GM23338 (cell line): ENCODE measurements at regions not wholly inside any gene's neighbourhood (a gene's known extent, or its start where the extent isn't known, plus 50 kb on each side); places are given as distances from the start of the nearest gene placed in this dataset.

ENCODE experiments used
- ATAC-seq: fragments of 200-7000 bp; cut with Tn5 transposase; 3 replicates; pipeline ENCODE4 v1.9.1; 2020
- DNase-seq: peaks from one replicate; pipeline ENCODE4 v3.0.0-alpha.2; 2015; ENCODE audit warnings: low spot score
- H2AFZ ChIP-seq: fragments of 200-600 bp; sonication (generic); 2 replicates; pipeline ENCODE4 v1.8.0; 2016; ENCODE audit warnings: antibody characterized with exemption, mild to moderate bottlenecking, moderate library complexity
- H3F3A ChIP-seq: fragments of 200-600 bp; sonication (generic); replicated peaks from 2 replicates; pipeline ENCODE4 v1.8.0; 2017; ENCODE audit warnings: antibody characterized with exemption, mixed run types, low read depth
- H3K27ac ChIP-seq: fragments of 200-600 bp; sonication (generic); 2 replicates; pipeline ENCODE4 v1.6.1; 2016; ENCODE audit warnings: low read depth
- H3K27me3 ChIP-seq: fragments of 200-600 bp; sonication (generic); 2 replicates; pipeline ENCODE4 v1.8.0; 2016; ENCODE audit warnings: mild to moderate bottlenecking, mixed run types, moderate library complexity; ENCODE audit not compliant: insufficient read depth
- H3K36me3 ChIP-seq: fragments of 200-600 bp; sonication (generic); 2 replicates; pipeline ENCODE4 v1.8.0; 2016; ENCODE audit warnings: mild to moderate bottlenecking; ENCODE audit not compliant: insufficient read depth
- H3K4me1 ChIP-seq: fragments of 200-600 bp; sonication (generic); 2 replicates; pipeline ENCODE4 v1.8.0; 2016; ENCODE audit warnings: mild to moderate bottlenecking, moderate library complexity; ENCODE audit not compliant: insufficient read depth
- H3K4me2 ChIP-seq: fragments of 200-600 bp; sonication (generic); 2 replicates; pipeline ENCODE4 v1.7.1; 2017; ENCODE audit warnings: mixed run types
- H3K4me3 ChIP-seq: fragments of 200-600 bp; sonication (generic); 2 replicates; pipeline ENCODE4 v1.6.1; 2016; ENCODE audit warnings: mixed run types
- H3K79me2 ChIP-seq: fragments of 200-600 bp; sonication (generic); replicated peaks from 2 replicates; pipeline ENCODE4 v1.8.0; 2017; ENCODE audit warnings: mild to moderate bottlenecking; ENCODE audit not compliant: insufficient read depth
- H3K9me2 ChIP-seq: fragments of 200-600 bp; sonication (generic); 2 replicates; pipeline ENCODE4 v1.8.0; 2017; ENCODE audit not compliant: insufficient read depth
- H4K20me1 ChIP-seq: fragments of 200-600 bp; sonication (generic); replicated peaks from 2 replicates; pipeline ENCODE4 v1.8.0; 2017; ENCODE audit warnings: mild to moderate bottlenecking; ENCODE audit not compliant: insufficient read depth
- H3K27ac Mint-ChIP-seq: 2 replicates; pipeline ENCODE4 v1.8.0; 2020; ENCODE audit warnings: inconsistent platforms, mild to moderate bottlenecking, moderate library complexity, mixed read lengths
- H3K27me3 Mint-ChIP-seq: 3 replicates; pipeline ENCODE4 v1.8.0; 2022; ENCODE audit warnings: low read depth, mild to moderate bottlenecking, moderate library complexity, mixed read lengths, inconsistent platforms; ENCODE audit not compliant: insufficient read depth, poor library complexity
- H3K36me3 Mint-ChIP-seq: 3 replicates; pipeline ENCODE4 v1.8.0; 2021; ENCODE audit warnings: low read depth, mild to moderate bottlenecking, inconsistent platforms, moderate library complexity, mixed read lengths
- H3K4me1 Mint-ChIP-seq: 3 replicates; pipeline ENCODE4 v1.8.0; 2020; ENCODE audit warnings: mild to moderate bottlenecking, inconsistent platforms, mixed read lengths
- H3K4me3 Mint-ChIP-seq: 3 replicates; pipeline ENCODE4 v1.8.0; 2021; ENCODE audit warnings: moderate library complexity, mild to moderate bottlenecking, inconsistent platforms, mixed read lengths
- H3K9me3 Mint-ChIP-seq: 3 replicates; pipeline ENCODE4 v1.8.0; 2020; ENCODE audit warnings: moderate library complexity, mild to moderate bottlenecking, inconsistent platforms, mixed read lengths
- CREB1 ChIP-seq: fragments of 250-450 bp; sonication (Bioruptor Pico); IDR thresholded peaks from 2 replicates; pipeline ENCODE4 v1.5.0; 2020; ENCODE audit warnings: low read depth, mild to moderate bottlenecking, moderate library complexity
- CTCF ChIP-seq, 2 experiments: fragments of 200-600 bp in 1 of 2; sonication (generic) in 1 of 2; conservative IDR thresholded peaks; 2 replicates each; pipeline versions ENCODE4 v1.5.1 to v1.6.1; 2016 to 2017; ENCODE audit warnings: antibody characterized with exemption in 2 of 2, low read depth in 2 of 2, mild to moderate bottlenecking in 2 of 2, moderate library complexity in 1 of 2
- EZH2 ChIP-seq: fragments of 200-600 bp; sonication (generic); IDR thresholded peaks from one replicate; pipeline ENCODE4 v1.8.0; 2017; ENCODE audit warnings: antibody characterized with exemption, mild to moderate bottlenecking, low read depth; ENCODE audit not compliant: unreplicated experiment
- EZH2phosphoT487 ChIP-seq: fragments of 200-600 bp; sonication (generic); IDR thresholded peaks from one replicate; pipeline ENCODE4 v1.8.1; 2018; ENCODE audit warnings: antibody characterized with exemption; ENCODE audit not compliant: unreplicated experiment
- JUNB ChIP-seq: IDR thresholded peaks from one replicate; pipeline ENCODE4 v1.6.1; 2016; ENCODE audit warnings: antibody characterized with exemption; ENCODE audit not compliant: unreplicated experiment
- NANOG ChIP-seq: IDR thresholded peaks from 2 replicates; pipeline ENCODE4 v1.6.1; 2016; ENCODE audit warnings: antibody characterized with exemption, borderline replicate concordance
- POLR2AphosphoS5 ChIP-seq: IDR thresholded peaks from 2 replicates; pipeline ENCODE4 v1.6.1; 2016; ENCODE audit warnings: antibody characterized with exemption, low read depth
- STAT1 ChIP-seq: IDR thresholded peaks from one replicate; pipeline ENCODE4 v1.6.1; 2016; ENCODE audit warnings: antibody characterized with exemption; ENCODE audit not compliant: unreplicated experiment
- ZNF114 ChIP-seq: fragments of 250-450 bp; sonication (Bioruptor Pico); IDR thresholded peaks from 2 replicates; pipeline ENCODE4 v1.5.0; 2020; ENCODE audit warnings: mild to moderate bottlenecking, moderate library complexity
- ZNF331 ChIP-seq: fragments of 250-450 bp; sonication (Bioruptor Pico); IDR thresholded peaks from 2 replicates; pipeline ENCODE4 v1.5.0; 2020; ENCODE audit warnings: low read depth, mild to moderate bottlenecking, moderate library complexity
- TF ChIP-seq, protein P1 (sequence below): IDR thresholded peaks from 2 replicates; pipeline ENCODE4 v1.6.1; 2016; ENCODE audit warnings: antibody characterized with exemption
- TF ChIP-seq, protein P2 (sequence below): IDR thresholded peaks from one replicate; pipeline ENCODE4 v1.6.1; 2018; ENCODE audit warnings: antibody characterized with exemption; ENCODE audit not compliant: unreplicated experiment

DNA sequence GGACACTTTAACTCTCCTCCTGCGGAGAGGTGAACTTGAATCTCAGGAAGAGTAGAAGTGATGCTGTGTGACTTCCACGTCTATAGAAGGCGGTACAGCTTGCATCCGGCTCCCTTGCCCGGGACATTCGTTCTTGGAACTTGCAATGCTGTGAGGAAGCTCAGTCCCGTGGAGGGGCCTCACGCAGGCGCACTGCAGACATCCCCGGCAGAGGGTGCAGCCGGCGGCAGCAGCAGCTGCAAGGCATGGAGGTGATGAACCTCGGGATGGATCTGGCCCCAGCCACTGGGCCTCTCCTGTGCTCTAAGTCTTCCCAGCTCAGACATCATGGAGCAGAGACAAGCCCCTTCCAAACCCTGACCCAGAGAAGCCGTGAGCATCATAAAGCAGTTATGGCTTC, 61.8 kb upstream of the SOD1 start (continued):
- TF ChIP-seq CTCF (conservative IDR thresholded peaks at IDR 0.05; ENCODE audit: low read depth in 2 of 2) (no peak), JUNB (no peak), EZH2 (no peak), ZNF331 (no peak)

- H3F3A ChIP-seq = no peaks in the 10 kb centered on the region
- no peak for TF ChIP-seq CTCF (conservative IDR thresholded peaks at IDR 0.05; ENCODE audit: low read depth in 2 of 2)
- no peak for TF ChIP-seq NANOG
- TF ChIP-seq, protein P1, sequence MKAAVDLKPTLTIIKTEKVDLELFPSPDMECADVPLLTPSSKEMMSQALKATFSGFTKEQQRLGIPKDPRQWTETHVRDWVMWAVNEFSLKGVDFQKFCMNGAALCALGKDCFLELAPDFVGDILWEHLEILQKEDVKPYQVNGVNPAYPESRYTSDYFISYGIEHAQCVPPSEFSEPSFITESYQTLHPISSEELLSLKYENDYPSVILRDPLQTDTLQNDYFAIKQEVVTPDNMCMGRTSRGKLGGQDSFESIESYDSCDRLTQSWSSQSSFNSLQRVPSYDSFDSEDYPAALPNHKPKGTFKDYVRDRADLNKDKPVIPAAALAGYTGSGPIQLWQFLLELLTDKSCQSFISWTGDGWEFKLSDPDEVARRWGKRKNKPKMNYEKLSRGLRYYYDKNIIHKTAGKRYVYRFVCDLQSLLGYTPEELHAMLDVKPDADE = no peak
- TF ChIP-seq POLR2AphosphoS5 = no peak
- TF ChIP-seq ZNF331 = no peak
- TF ChIP-seq, protein P2, sequence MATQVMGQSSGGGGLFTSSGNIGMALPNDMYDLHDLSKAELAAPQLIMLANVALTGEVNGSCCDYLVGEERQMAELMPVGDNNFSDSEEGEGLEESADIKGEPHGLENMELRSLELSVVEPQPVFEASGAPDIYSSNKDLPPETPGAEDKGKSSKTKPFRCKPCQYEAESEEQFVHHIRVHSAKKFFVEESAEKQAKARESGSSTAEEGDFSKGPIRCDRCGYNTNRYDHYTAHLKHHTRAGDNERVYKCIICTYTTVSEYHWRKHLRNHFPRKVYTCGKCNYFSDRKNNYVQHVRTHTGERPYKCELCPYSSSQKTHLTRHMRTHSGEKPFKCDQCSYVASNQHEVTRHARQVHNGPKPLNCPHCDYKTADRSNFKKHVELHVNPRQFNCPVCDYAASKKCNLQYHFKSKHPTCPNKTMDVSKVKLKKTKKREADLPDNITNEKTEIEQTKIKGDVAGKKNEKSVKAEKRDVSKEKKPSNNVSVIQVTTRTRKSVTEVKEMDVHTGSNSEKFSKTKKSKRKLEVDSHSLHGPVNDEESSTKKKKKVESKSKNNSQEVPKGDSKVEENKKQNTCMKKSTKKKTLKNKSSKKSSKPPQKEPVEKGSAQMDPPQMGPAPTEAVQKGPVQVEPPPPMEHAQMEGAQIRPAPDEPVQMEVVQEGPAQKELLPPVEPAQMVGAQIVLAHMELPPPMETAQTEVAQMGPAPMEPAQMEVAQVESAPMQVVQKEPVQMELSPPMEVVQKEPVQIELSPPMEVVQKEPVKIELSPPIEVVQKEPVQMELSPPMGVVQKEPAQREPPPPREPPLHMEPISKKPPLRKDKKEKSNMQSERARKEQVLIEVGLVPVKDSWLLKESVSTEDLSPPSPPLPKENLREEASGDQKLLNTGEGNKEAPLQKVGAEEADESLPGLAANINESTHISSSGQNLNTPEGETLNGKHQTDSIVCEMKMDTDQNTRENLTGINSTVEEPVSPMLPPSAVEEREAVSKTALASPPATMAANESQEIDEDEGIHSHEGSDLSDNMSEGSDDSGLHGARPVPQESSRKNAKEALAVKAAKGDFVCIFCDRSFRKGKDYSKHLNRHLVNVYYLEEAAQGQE = no peak
- no peak for TF ChIP-seq STAT1
- TF ChIP-seq ZNF114 (CRISPR knock-in tag) = no peak
- TF ChIP-seq CREB1 (CRISPR knock-in tag) = no peak
- no peak for TF ChIP-seq EZH2phosphoT487
Observed at GRCh38 chr21:31596055-31596454, 63.4 kb upstream of the SOD1 start.

More at GRCh38 chr21:31596055-31596454, 63.4 kb upstream of the SOD1 start:
- H4K20me1 ChIP-seq = no peaks in the 10 kb centered on the region
- Mint-ChIP-seq H3K36me3 (no peaks in the 10 kb centered on the region; the same call in 2 of the 3 replicates), H3K27me3 (peaks cover 2% of the 10 kb centered on the region), H3K9me3 (no peaks in the 10 kb centered on the region; the same call in none of the 3 replicates), H3K4me3 (no peak overlapping the region), H3K27ac (no peak overlapping the region), H3K4me1 (peaks cover 3% of the 10 kb centered on the region; the same call in 2 of the 3 replicates)
- no peaks in the 10 kb centered on the region for H3K27me3 ChIP-seq
- no peak overlapping the region for H3K27ac ChIP-seq
- H2AFZ ChIP-seq = no peak overlapping the region
- no peaks in the 10 kb centered on the region for H3K9me2 ChIP-seq
- no peaks in the 10 kb centered on the region for H3K79me2 ChIP-seq
- H3K36me3 ChIP-seq = no peaks in the 10 kb centered on the region
- no peak overlapping the region for H3K4me3 ChIP-seq
- ATAC-seq (no peak), DNase-seq (no peak)
- H3K4me2 ChIP-seq = no peak overlapping the region
- H3K4me1 ChIP-seq = no peaks in the 10 kb centered on the region
